CD4-positive, alpha-beta T cell treated with Interferon alpha-2 for 1 hour (primary cell): ENCODE measurements at regions not wholly inside any gene's neighbourhood (a gene's known extent, or its start where the extent isn't known, plus 50 kb on each side); places are given as distances from the start of the nearest gene placed in this dataset.

Source experiments
- DNase-seq, 2 donors: peaks; one replicate each; pipeline ENCODE4 v3.0.0-alpha.2; 2020 to 2022

DNA sequence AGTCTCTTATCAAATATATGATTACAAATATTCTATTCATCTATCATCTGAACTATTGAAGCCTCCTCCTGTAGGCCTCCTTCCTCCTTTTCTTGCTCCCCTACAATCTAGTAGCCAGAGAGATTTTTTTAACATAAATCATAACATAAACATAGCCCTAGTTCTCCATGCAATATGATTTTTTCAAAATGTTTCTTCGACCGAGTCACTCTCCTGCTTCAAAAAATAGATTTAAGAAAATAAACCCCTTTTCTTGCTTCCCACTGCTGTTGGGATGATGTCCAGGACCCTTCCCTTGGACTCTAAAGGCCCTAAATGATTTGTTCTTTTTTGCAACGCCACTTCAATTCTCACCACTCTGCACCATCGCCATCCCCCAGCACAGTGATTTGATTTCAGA lies 319.7 kb upstream of the TSHZ3 start:
- DNase-seq: no peak

DNA sequence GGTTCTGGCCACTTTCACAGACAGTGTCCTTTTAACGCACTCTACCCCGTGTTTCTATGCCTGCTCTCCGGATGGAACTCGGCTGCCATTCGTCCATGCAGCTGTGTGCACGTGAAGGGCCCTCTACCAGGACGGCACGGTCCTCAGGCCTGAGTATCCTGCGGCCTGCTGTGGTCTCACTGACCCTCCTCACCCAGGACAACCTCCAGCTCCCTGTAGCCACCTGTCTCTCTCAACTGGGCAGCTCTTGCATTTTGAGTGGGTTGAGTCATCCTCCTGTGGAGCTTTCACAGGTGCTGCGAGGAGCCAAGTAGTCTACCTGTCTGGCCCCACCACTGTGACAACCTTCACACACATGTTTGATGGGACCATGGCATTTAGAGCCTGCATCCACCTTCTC lies 321.7 kb upstream of the TSHZ3 start:
- no peak for DNase-seq

DNA sequence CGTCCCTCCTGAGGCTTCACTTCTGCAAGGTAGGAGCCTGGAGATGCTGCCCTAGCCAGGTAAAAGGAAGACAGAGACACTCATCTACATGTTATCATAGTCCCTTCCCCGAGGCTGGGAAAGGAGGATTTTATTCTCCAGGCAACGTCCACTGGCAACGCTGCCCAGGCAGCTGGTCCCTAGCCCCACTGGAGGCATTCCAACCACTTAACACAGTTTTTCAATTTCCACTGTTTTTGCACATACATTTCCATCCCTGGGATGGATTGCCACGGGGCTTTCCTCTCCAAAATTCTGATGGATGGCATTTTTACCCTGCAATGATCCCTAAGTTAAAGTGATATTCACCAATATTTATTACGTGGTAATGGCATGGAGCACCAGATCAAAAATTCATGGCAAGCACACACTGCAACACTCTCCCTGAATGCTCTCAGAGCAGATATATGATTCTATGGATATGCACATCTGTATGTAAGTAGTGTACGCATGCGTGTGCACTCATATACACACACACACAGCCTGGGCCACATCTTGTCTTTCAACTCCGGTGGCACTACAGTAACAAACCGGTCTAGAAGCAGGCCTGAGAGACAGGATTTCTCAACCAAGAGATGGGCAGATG lies 322.3 kb upstream of the TSHZ3 start:
- no peak for DNase-seq

GRCh38 chr19:31674503-31675192 lies 325.4 kb upstream of the TSHZ3 start:
- no peak for DNase-seq

DNA sequence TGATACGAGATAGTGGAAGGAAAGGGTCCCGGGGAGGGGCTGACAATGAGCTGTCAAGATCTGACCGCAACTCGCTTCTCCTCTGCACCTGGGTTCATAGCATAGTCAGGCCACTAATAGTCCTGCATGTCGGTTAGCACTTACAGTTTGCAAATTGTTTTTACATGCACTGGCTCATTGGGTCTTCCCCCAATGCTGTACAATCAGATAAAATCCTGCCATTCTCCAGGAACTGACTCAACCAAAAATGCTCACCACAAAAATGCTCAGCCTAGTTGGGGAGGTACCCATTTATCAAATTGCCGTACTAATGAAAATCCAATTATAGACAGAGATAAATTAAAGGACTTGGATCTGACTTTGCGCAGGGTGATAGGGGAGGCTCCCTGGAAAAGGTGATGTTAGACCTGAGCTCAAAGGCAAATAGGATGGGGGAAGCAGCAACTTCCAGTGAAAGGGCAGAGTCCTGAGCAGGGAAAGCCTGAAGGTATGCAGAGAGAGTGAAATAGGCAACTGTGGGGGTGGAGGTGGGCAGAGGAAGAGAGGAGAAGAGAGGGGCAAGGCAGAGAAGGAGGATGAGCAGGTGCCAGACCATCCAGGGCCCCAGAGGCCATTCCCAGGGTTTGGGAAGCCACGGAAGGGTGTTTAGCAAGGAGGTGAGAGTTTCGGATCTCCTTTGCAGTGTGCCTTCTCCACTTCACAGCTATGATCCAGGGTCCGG lies 326.1 kb upstream of the TSHZ3 start:
- no peak for DNase-seq

DNA sequence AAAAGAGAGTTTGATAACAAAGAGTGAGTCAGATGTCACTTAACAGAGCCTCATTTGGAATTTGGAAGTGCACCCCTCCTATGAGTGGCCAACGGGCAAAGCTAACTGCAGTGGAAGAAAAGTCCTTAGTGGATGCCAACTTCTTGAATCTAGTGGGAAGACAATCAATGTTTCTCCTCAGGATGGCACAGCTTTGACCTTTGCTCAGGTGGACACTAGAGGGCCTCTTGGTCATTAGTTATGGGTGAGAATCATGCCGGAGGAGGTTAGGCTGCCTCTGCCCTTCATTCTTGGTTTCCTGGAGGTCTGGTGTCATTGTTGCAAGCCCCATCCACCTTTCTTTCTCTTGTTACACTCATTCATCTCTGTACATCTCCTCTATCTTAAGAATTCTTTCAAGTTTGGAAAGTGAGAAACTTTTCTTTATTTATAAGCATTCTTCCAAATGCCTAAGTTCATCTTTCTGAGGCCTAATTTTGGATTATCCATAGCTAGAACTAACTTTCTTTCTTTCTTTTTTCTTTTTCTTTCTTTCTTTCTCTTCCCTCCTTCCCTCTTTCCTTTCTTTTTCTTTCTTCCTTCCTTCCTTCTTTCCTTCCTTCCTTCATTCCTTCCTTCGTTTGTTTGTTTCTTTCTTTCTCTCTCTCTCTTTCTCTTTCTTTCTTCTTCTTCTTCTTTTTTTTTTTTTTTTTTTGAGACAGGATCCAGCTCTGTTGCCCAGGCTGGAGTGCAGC lies 327.2 kb upstream of the TSHZ3 start:
- no peak for DNase-seq

DNA sequence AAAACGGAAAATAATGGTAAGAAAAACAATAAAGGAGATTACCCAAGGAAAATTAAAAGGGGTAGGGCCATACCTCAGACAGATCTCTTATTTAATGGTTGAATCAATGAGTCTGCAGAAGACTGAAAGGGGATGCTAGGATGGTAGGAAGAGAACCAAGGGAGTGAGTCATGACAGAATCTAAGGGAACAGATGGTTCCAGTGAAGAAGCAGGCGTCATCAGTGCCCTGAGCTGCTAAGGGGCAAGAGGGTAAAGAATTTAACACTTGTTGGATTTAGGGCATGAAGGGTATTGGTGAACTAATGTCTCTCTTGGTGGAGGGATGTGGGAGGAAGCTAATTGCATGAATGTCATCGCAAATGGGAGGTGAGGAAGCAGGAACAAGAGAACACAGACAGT lies 329.2 kb upstream of the TSHZ3 start:
- no peak for DNase-seq

DNA sequence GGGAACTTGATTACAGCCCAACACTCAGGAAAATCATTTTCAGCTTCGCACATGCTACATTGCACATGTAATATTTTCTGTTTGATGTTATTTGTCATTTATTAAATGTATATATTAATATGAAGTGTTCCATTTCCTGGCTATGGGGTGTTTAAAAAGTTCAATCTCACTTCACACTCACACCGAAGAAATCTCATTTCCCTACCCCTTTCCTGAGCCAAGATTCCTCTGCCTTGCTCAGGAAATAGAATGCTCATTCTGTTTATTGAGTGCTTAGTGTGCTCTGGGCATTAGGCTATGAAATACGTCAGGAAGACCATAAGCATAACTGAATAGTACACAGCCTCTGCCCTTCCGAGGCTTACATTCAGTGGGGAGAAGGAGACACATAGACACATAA lies 331.9 kb upstream of the TSHZ3 start:
- DNase-seq: no peak

DNA sequence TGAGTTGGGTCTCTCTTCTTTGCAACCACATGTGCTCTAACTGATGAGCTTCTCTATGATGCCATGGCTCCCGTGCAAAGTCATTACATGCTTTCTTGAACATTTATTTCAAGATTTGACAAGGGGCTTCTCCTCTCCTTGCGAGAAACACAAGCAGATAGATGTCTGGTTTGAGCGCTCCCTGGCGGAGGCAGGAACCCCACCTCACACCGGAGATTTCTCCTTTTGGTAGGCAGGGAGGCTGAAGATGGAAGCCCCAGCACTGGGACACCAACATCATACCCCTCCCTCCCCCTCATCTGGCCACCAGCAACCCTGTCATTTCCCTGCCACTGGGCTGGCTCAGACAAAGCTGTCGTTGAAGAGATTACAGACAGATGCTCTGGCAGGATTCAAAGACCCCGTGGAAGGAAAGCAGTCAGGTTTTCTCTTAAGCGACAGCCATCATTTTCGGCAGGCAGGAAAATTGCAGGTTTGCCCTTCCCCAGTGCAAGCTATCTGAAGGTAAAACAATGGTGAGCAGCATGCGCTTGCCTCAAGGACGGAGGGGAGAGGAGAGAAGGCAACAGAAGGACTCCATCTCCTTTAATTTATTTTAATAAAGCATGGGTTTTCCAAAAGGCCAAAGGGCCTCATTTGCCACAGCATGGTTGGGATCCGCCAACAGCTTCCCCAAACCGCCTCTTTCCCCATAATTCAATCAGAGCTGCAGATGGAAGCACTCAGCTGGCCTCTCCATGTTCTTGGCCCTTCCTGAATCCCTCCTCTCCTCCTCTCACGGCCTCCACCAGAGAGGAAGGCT lies 344.1 kb upstream of the TSHZ3 start:
- DNase-seq: no peak

DNA sequence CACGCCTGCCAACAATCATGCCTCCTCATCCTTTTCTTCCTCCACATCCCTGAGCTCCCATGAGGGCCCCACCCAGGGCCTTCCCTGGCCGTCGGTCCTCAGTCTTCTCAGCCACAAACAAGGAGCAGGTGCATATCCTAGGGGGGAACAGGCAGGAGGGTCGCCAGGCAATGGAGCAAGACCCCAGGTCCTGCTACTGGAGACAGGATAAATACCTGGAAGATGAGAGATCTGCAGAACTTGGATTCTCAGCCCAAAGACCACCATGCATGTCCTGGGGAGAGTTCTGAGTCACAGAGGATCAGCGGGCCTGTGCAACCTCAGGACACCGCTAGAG lies 344.7 kb upstream of the TSHZ3 start:
- DNase-seq: no peak

- no peak for DNase-seq
Measured at GRCh38 chr19:31694761-31695160, 345.5 kb upstream of the TSHZ3 start.

DNA sequence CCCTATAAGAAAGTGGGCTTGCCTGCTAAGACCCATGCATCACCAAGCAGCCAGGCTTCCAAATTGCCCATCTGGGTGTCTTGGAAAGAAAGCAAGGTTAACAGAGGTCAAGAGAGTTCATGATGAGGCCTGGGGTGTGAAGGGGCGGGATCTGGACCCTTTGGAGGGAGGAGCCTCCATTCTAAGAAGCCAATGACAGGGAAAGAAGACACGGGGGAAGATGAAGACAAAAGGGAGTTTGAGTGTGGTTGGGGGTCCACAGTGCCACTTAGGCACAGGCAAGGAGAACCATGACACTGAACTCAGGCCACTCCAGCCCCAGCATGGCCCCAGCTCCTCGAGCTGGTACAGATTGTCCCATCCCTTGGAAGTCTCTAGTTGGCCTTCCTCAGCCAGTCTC lies 350.2 kb upstream of the TSHZ3 start:
- DNase-seq: no peak

DNA sequence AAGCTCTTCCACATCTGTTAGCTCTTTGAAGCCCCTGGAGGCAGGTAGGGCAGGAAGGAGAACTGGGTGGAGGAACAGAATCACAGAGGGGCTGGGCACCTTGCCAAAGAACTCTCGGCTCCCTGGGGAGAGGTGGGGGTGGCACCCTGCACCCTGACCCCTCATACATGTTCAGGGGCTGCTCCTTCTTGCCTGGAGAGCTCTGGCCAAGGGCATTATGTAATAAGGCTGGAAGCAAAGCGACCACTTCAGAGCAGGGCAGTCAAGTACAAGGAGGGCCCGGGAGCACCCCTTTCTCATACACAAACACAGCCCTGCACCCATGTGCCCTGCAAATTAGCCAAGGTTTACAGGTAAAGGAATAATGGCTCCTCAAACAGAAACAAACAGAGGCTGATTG lies 351.9 kb upstream of the TSHZ3 start:
- no peak for DNase-seq

- DNase-seq: no peak
Measured at GRCh38 chr19:31705656-31706055, 356.4 kb upstream of the TSHZ3 start.

GRCh38 chr19:31706131-31706530 lies 356.9 kb upstream of the TSHZ3 start:
- no peak for DNase-seq

DNA sequence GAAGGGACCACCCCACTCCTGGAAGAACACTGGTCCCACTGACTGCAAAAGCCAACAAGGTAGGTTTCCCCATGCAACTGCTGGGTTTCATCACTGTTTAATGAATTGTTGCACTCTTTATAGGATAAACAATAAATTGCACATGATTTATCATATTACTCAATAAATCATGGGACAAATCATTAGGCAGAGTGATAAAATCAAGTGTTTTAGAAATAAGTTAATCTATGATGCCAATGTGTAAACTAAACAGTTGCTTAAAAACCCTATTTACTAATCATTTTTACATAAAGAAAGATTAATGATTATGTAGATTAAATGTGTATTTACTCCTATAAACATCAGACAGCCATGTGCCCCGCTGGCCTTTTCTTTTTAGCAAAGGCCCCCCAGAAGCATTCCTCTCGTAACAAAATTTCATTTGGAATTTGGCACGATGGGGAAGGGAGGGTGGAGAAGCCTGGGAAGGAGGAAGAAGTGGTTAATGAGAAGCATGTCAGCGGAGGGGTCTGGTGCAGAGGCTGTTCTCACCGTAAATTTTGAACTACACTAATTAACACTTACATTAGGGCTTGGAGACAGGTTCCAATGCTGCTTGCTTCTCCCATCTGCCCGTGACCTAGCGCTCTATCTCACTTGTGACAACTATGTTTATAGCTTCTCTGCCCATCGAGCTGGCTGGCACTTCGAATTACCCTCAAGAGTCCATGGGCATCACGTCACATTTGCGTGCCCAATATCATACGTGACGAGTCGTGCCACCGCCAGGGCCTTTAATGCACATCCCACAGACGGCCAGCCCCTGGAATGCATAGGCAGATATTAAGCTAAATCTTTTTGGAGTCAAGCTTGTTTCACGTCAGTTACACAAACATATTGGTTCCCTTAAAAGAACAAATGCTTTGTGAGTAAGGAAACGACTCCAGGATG lies 357.7 kb upstream of the TSHZ3 start:
- DNase-seq: no peak

DNA sequence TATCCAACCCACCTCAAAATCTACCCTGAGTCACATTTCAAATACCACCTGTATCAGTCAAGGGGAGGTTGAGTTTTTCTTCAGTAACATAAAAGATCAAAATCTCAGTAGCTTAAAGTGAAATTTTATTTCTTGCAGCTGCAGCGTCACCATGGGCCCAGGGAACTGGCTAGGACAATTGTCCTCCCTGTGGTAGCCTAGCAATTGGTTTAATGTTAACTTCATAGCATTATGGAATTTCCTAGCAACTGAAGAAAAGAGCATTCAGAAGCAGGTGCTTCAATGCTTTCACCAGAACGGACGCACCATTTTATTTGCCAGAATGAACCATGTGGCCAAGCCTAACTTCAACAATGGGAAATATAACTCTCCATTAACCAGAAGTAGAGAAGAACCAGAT lies 359.3 kb upstream of the TSHZ3 start:
- no peak for DNase-seq

DNA sequence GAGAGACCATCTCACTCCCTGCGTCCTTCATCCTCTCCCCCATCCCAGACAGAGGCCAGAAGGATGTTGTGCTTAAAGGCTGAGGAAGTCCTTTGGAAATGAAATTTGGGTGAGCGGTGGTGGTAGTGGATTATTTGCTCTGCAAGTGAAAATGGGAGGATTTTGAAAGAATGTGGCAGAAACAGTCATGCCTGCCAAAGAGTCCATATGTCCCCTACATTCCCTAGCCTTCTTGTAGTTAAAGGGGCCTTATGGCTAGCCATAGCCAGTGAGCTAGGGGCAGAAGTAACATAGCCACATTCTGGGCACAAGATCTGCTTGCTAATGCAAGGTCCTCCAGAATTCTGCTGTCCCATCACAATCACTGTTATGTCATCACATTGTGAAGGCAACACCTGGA lies 360.2 kb upstream of the TSHZ3 start:
- DNase-seq: no peak

GRCh38 chr19:31715249-31715945 lies 366.2 kb upstream of the TSHZ3 start:
- no peak for DNase-seq

DNA sequence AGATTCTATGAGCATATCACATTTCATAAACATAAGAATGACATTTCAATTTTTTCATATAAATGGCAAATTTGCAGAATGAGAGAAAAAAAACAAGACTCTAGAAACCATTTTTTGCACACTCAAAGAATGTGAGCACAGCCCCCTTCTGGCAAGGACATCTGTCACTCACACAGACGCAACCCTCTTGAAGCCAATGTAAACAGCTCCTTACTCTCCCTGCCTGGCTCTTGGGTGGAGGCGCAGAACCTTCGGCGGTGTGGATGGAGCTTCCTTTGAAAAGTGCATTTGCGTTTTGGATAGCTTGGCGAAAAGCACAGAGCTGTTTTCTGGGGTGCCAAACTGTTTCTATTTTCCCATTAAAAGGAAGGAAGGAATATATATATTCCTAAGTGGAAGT lies 367.6 kb upstream of the TSHZ3 start:
- no peak for DNase-seq

- DNase-seq: no peak
Measured at GRCh38 chr19:31717269-31717923, 368.2 kb upstream of the TSHZ3 start.
